Keratinocyte (primary cell): ENCODE measurements at regions not wholly inside any gene's neighbourhood (a gene's known extent, or its start where the extent isn't known, plus 50 kb on each side); places are given as distances from the start of the nearest gene placed in this dataset.

Experiments used
- DNase-seq: peaks from one replicate; pipeline ENCODE4 v3.0.0-alpha.2; 2011; ENCODE audit warnings: low read depth, missing footprints, low spot score
- FAIRE-seq: peaks from 2 replicates; lab custom pipeline; 2011; peaks lifted over from hg19 to GRCh38; lab: Jason Lieb, UNC
- H2AFZ ChIP-seq: 2 replicates; pipeline ENCODE4 v1.6.0; 2012; ENCODE audit warnings: low read length, control low read depth, inconsistent platforms; ENCODE audit not compliant: control insufficient read depth
- H3K27ac ChIP-seq: 2 replicates; pipeline ENCODE4 v1.5.1; 2011; ENCODE audit warnings: low read length; ENCODE audit not compliant: control insufficient read depth, insufficient read depth
- H3K27me3 ChIP-seq: 3 replicates; pipeline ENCODE4 v1.6.0; 2011; ENCODE audit warnings: low read length; ENCODE audit not compliant: control insufficient read depth, insufficient read depth; ENCODE audit errors: extremely low read depth
- H3K36me3 ChIP-seq, 2 experiments: 2 replicates in 1 of 2; 3 replicates in 1 of 2; pipeline ENCODE4 v1.5.1; 2011; ENCODE audit warnings: low read length in 2 of 2, mild to moderate bottlenecking in 1 of 2; ENCODE audit not compliant: control insufficient read depth in 2 of 2, insufficient read depth in 2 of 2; ENCODE audit errors: extremely low read depth in 1 of 2
- H3K4me1 ChIP-seq: 3 replicates; pipeline ENCODE4 v1.5.1; 2011; ENCODE audit warnings: low read length; ENCODE audit not compliant: control insufficient read depth, insufficient read depth; ENCODE audit errors: extremely low read depth
- H3K4me2 ChIP-seq: 3 replicates; pipeline ENCODE4 v1.6.0; 2011; ENCODE audit warnings: low read depth, low read length; ENCODE audit not compliant: control insufficient read depth, insufficient read depth; ENCODE audit errors: extremely low read depth
- H3K4me3 ChIP-seq, 3 experiments: fragments of 200-600 bp in 1 of 3; sonication (generic) in 1 of 3; 2 replicates in 2 of 3; 3 replicates in 1 of 3; pipeline ENCODE4 v1.5.1; 2011 to 2016; ENCODE audit warnings: low read length in 3 of 3, mild to moderate bottlenecking in 3 of 3, control low read depth in 2 of 3, inconsistent platforms in 1 of 3, low read depth in 1 of 3, mixed read lengths in 1 of 3, mixed run types in 1 of 3, moderate library complexity in 1 of 3; ENCODE audit not compliant: control insufficient read depth in 2 of 3, insufficient read depth in 2 of 3; ENCODE audit errors: extremely low read depth in 1 of 3
- H3K79me2 ChIP-seq: 2 replicates; pipeline ENCODE4 v1.6.0; 2012; ENCODE audit warnings: low read length; ENCODE audit not compliant: control insufficient read depth, insufficient read depth
- H3K9ac ChIP-seq: 3 replicates; pipeline ENCODE4 v1.6.0; 2011; ENCODE audit warnings: low read length; ENCODE audit not compliant: control insufficient read depth, insufficient read depth; ENCODE audit errors: extremely low read depth
- H3K9me1 ChIP-seq: 3 replicates; pipeline ENCODE4 v1.6.0; 2011; ENCODE audit warnings: low read length; ENCODE audit not compliant: control insufficient read depth, insufficient read depth; ENCODE audit errors: extremely low read depth
- H3K9me3 ChIP-seq: 2 replicates; pipeline ENCODE4 v1.5.1; 2012; ENCODE audit warnings: low read depth, low read length; ENCODE audit not compliant: control insufficient read depth
- H4K20me1 ChIP-seq: 3 replicates; pipeline ENCODE4 v1.6.0; 2011; ENCODE audit warnings: low read length; ENCODE audit not compliant: control insufficient read depth, insufficient read depth; ENCODE audit errors: extremely low read depth
- EZH2 ChIP-seq: IDR thresholded peaks from one replicate; pipeline ENCODE4 v1.6.1; 2012; ENCODE audit warnings: inconsistent platforms, mild to moderate bottlenecking, low read length, moderate library complexity
- dilution Hi-C: fragments of 300-500 bp; cut with MboI; formaldehyde crosslinking; loops from one replicate; pipeline ENCODE4 v1.7.0; 2020; ENCODE audit warnings: low sequenced_read_pairs; ENCODE audit not compliant: extremely low pct_ligation_motif_present
- TF ChIP-seq, protein P1 (sequence below), 3 experiments: IDR thresholded peaks in 1 of 3; conservative IDR thresholded peaks in 1 of 3; optimal IDR thresholded peaks in 1 of 3; 2 replicates in 2 of 3; 3 replicates in 1 of 3; pipeline versions ENCODE3 to v1.5.1; 2011; ENCODE audit warnings: low read length in 3 of 3, mild to moderate bottlenecking in 3 of 3, moderate library complexity in 2 of 3, control low read depth in 1 of 3, inconsistent platforms in 1 of 3; ENCODE audit not compliant: insufficient read depth in 2 of 3; ENCODE audit errors: extremely low read depth in 1 of 3

DNA sequence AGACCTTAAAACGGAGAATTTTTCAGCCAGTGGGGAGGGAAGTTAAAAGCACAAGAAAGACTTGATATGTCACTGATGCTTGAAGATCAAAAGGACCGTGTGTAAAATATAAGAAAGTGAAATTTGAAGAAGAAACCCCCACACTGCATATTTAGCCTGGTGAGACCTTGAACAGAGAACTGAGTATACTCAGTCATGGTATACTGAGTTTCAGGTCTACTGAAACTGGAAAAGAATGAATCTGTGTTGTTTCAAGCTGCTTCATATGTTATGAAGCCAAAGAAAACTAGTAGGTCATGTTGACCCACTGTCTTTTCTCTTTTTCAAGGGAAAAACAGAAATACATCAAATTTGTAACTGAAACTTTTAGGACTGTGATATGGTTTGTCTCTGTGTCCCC lies 443.8 kb upstream of the GJE1 start:
- H4K20me1 ChIP-seq = no peaks in the 10 kb centered on the region
- no peak overlapping the region for H3K4me2 ChIP-seq
- no peak overlapping the region for H2AFZ ChIP-seq
- H3K9ac ChIP-seq = no peak overlapping the region
- H3K79me2 ChIP-seq = no peaks in the 10 kb centered on the region
- TF ChIP-seq, protein P1, sequence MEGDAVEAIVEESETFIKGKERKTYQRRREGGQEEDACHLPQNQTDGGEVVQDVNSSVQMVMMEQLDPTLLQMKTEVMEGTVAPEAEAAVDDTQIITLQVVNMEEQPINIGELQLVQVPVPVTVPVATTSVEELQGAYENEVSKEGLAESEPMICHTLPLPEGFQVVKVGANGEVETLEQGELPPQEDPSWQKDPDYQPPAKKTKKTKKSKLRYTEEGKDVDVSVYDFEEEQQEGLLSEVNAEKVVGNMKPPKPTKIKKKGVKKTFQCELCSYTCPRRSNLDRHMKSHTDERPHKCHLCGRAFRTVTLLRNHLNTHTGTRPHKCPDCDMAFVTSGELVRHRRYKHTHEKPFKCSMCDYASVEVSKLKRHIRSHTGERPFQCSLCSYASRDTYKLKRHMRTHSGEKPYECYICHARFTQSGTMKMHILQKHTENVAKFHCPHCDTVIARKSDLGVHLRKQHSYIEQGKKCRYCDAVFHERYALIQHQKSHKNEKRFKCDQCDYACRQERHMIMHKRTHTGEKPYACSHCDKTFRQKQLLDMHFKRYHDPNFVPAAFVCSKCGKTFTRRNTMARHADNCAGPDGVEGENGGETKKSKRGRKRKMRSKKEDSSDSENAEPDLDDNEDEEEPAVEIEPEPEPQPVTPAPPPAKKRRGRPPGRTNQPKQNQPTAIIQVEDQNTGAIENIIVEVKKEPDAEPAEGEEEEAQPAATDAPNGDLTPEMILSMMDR (optimal IDR thresholded peaks at IDR 0.05 in 1 of 3, IDR thresholded peaks at IDR 0.05 in 1 of 3, conservative IDR thresholded peaks at IDR 0.05 in 1 of 3; ENCODE audit: extremely low read depth in 1 of 3, insufficient read depth in 2 of 3, low read length in 3 of 3) = no peak
- no peak for TF ChIP-seq EZH2
- no peaks in the 10 kb centered on the region for H3K36me3 ChIP-seq
- H3K9me1 ChIP-seq = no peaks in the 10 kb centered on the region
- H3K27ac ChIP-seq = no peak overlapping the region
- H3K4me1 ChIP-seq = no peaks in the 10 kb centered on the region
- dilution Hi-C loops = loop anchor here (25.0 kb wide), 1 partner anchor 423 kb away; no protein-coding TSS in a partner anchor
- H3K4me3 ChIP-seq = no peak overlapping the region
- H3K9me3 ChIP-seq = no peaks in the 10 kb centered on the region
- H3K27me3 ChIP-seq = no peaks in the 10 kb centered on the region
- no peak for FAIRE-seq
- DNase-seq = no peak

DNA sequence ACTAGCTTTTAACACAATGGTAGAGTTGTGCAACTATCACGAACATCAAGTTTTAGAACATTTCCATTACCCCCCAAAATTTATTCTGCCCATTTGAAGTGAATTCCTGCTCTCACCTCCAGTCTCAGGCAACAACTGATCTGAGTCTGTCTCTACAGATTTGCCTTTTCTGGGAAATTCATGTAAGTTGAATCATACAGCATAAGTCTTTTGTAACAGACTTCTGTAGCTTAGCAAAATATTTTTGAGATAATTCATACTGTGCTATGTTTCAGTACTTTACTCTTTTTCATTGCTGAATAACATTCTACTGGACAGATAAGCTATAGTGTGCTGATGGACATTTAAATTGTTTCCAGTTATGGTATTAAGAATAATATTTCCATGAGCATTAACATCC lies 447.3 kb upstream of the GJE1 start:
- DNase-seq (no peak), FAIRE-seq (no peak)
- dilution Hi-C loops = loop anchor here (25.0 kb wide), 1 partner anchor 427 kb away; no protein-coding TSS in a partner anchor
- Histone ChIP-seq H3K27ac (no peak overlapping the region), H3K9me3 (no peaks in the 10 kb centered on the region), H4K20me1 (no peaks in the 10 kb centered on the region), H3K27me3 (no peaks in the 10 kb centered on the region), H3K4me1 (no peaks in the 10 kb centered on the region), H3K4me3 (no peak overlapping the region), H3K9ac (no peak overlapping the region), H3K4me2 (no peak overlapping the region), H3K9me1 (no peaks in the 10 kb centered on the region), H2AFZ (no peak overlapping the region), H3K36me3 (no peaks in the 10 kb centered on the region), H3K79me2 (no peaks in the 10 kb centered on the region)
- TF ChIP-seq, protein P1 (optimal IDR thresholded peaks at IDR 0.05 in 1 of 3, IDR thresholded peaks at IDR 0.05 in 1 of 3, conservative IDR thresholded peaks at IDR 0.05 in 1 of 3; ENCODE audit: extremely low read depth in 1 of 3, insufficient read depth in 2 of 3, low read length in 3 of 3) = no peak
- TF ChIP-seq EZH2 = no peak
